Iris pigment epithelial cell (primary cell): ENCODE measurements at regions not wholly inside any gene's neighbourhood (a gene's known extent, or its start where the extent isn't known, plus 50 kb on each side); places are given as distances from the start of the nearest gene placed in this dataset.
"Not testable (repeated sequence)": the region's sequence is repeated elsewhere in the genome, so short reads cannot be mapped to it uniquely, and the experiment has no call there.

Experiments
- DNase-seq: peaks from one replicate; pipeline ENCODE4 v3.0.0-alpha.2; 2011; ENCODE audit warnings: low read depth

GRCh38 chr9:3773362-3774060 lies 247.7 kb upstream of the RFX3 start:
- DNase-seq: no peak

GRCh38 chr9:3769646-3770045 lies 243.8 kb upstream of the RFX3 start:
- no peak for DNase-seq

GRCh38 chr9:3768712-3769457 lies 243.1 kb upstream of the RFX3 start:
- DNase-seq: no peak

- DNase-seq: no peak
Observed at GRCh38 chr9:3768286-3768685, 242.5 kb upstream of the RFX3 start.

- DNase-seq: no peak
Observed at GRCh38 chr9:3762076-3762475, 236.3 kb upstream of the RFX3 start.

GRCh38 chr9:3760031-3760430 lies 234.2 kb upstream of the RFX3 start:
- DNase-seq: peak; percentile 57

- DNase-seq: peak; percentile 61
Observed at GRCh38 chr9:3758816-3759576, 233.2 kb upstream of the RFX3 start.

- no peak for DNase-seq
Observed at GRCh38 chr9:3756071-3756470, 230.3 kb upstream of the RFX3 start.

- DNase-seq: peak; percentile 65
Observed at GRCh38 chr9:3751125-3751758, 225.4 kb upstream of the RFX3 start.

- no peak for DNase-seq
Observed at GRCh38 chr9:3750321-3750720, 224.5 kb upstream of the RFX3 start.

- peak; percentile 89 for DNase-seq
Observed at GRCh38 chr9:3746296-3747275, 220.8 kb upstream of the RFX3 start.

- no peak for DNase-seq
Observed at GRCh38 chr9:3743901-3744413, 218.2 kb upstream of the RFX3 start.

- DNase-seq: no peak
Observed at GRCh38 chr9:3742586-3742985, 216.8 kb upstream of the RFX3 start.

- no peak for DNase-seq
Observed at GRCh38 chr9:3741729-3742128, 215.9 kb upstream of the RFX3 start.

GRCh38 chr9:3740690-3741419 lies 215.1 kb upstream of the RFX3 start:
- DNase-seq: peak; percentile 47

GRCh38 chr9:3736161-3736560 lies 210.4 kb upstream of the RFX3 start:
- peak; percentile 54 for DNase-seq

GRCh38 chr9:3735251-3735650 lies 209.4 kb upstream of the RFX3 start:
- no peak for DNase-seq

GRCh38 chr9:3733527-3734262 lies 207.9 kb upstream of the RFX3 start:
- DNase-seq: not testable (repeated sequence)

GRCh38 chr9:3733039-3733408 lies 207.2 kb upstream of the RFX3 start:
- no peak for DNase-seq
